HCT116 (cell line): ENCODE measurements at regions not wholly inside any gene's neighbourhood (a gene's known extent, or its start where the extent isn't known, plus 50 kb on each side); places are given as distances from the start of the nearest gene placed in this dataset.

Experiments
- ATAC-seq: fragments of 200-7000 bp; cut with Tn5 transposase; 2 replicates; pipeline ENCODE4 v1.9.1; 2020; ENCODE audit warnings: mild to moderate bottlenecking, moderate library complexity
- BruUV-seq: library from RNA; stranded (reverse); fragments of 400-500 nt; replicated peaks from 2 replicates; lab custom pipeline; 2021; lab: Mats Ljungman, UMichigan
- CTCF ChIA-PET: fragments of 300-600 bp; sonication (Branson Sonifier 250); formaldehyde crosslinking; loops from one replicate; lab custom pipeline; 2021; ENCODE audit warnings: antibody characterized with exemption; lab: Charles Lee
- POLR2A ChIA-PET: fragments of 300-600, 350-600 bp; sonication (Branson Sonifier 250); formaldehyde crosslinking; loops from one replicate; lab custom pipeline; 2021; ENCODE audit warnings: antibody characterized with exemption; lab: Charles Lee
- RAD21 ChIA-PET, 2 experiments: fragments of 300-600 bp; sonication (Branson Sonifier 250); formaldehyde crosslinking; loops; one replicate each; lab custom pipeline; 2023; ENCODE audit warnings: low total read pairs in 2 of 2; ENCODE audit not compliant: uncharacterized antibody in 2 of 2, unreplicated experiment in 2 of 2, low non-redundant PET in 1 of 2; lab: Charles Lee
- DNase-seq: peaks from one replicate; pipeline ENCODE4 v3.0.0-alpha.2; 2010; ENCODE audit warnings: low read depth, low spot score
- H2AFZ ChIP-seq: fragments of 200-600 bp; shearing (Covaris generic), sonication (generic); 2 replicates; pipeline ENCODE4 v1.6.1; 2017; ENCODE audit warnings: low read depth, mixed run types, mixed read lengths, antibody characterized with exemption, low read length; ENCODE audit not compliant: poor library complexity, severe bottlenecking
- H3K27ac ChIP-seq: 2 replicates; pipeline ENCODE4 v1.5.1; 2012; ENCODE audit warnings: low read depth, low read length
- H3K27me3 ChIP-seq: fragments of 200-600 bp; sonication (generic); 2 replicates; pipeline ENCODE4 v1.6.1; 2016; ENCODE audit warnings: mixed run types, low read length, mixed read lengths; ENCODE audit not compliant: insufficient read depth
- H3K36me3 ChIP-seq, 2 experiments: fragments of 200-500 bp in 1 of 2; fragments of 200-600 bp in 1 of 2; sonication (Bioruptor generic) in 1 of 2; sonication (generic) in 1 of 2; 2 replicates each; pipeline versions ENCODE4 v1.5.1 to v1.6.1; 2014 to 2016; ENCODE audit warnings: low read length in 2 of 2, inconsistent platforms in 1 of 2, mixed read lengths in 1 of 2, mixed run types in 1 of 2; ENCODE audit not compliant: insufficient read depth in 2 of 2, control insufficient read depth in 1 of 2
- H3K4me1 ChIP-seq, 2 experiments: fragments of 200-600 bp in 1 of 2; sonication (generic) in 1 of 2; 2 replicates each; pipeline versions ENCODE4 v1.5.1 to v1.6.1; 2012 to 2017; ENCODE audit warnings: low read length in 2 of 2, inconsistent platforms in 1 of 2, mild to moderate bottlenecking in 1 of 2, mixed read lengths in 1 of 2, mixed run types in 1 of 2, moderate library complexity in 1 of 2; ENCODE audit not compliant: insufficient read depth in 2 of 2, control insufficient read depth in 1 of 2
- H3K4me2 ChIP-seq: fragments of 200-600 bp; sonication (generic); 2 replicates; pipeline ENCODE4 v1.6.1; 2017; ENCODE audit warnings: mixed run types, low read length, mixed read lengths
- H3K4me3 ChIP-seq, 2 experiments: fragments of 200-600 bp in 1 of 2; sonication (generic) in 1 of 2; replicated peaks in 1 of 2; 2 replicates each; pipeline ENCODE4 v1.5.1; 2011 to 2016; ENCODE audit warnings: low read length in 2 of 2, control low read depth in 1 of 2, low read depth in 1 of 2, mild to moderate bottlenecking in 1 of 2, mixed read lengths in 1 of 2, mixed run types in 1 of 2
- H3K79me2 ChIP-seq: fragments of 200-600 bp; sonication (generic); 2 replicates; pipeline ENCODE4 v1.6.1; 2017; ENCODE audit warnings: mild to moderate bottlenecking, mixed run types, low read length, moderate library complexity, mixed read lengths; ENCODE audit not compliant: insufficient read depth
- H3K9ac ChIP-seq: fragments of 200-600 bp; sonication (generic); 2 replicates; pipeline ENCODE4 v1.6.1; 2016; ENCODE audit warnings: low read length, mixed read lengths
- H3K9me2 ChIP-seq: fragments of 200-600 bp; sonication (generic), shearing (Covaris generic); 2 replicates; pipeline ENCODE4 v1.6.1; 2017; ENCODE audit warnings: mixed run types, mild to moderate bottlenecking, moderate library complexity; ENCODE audit not compliant: insufficient read depth
- H3K9me3 ChIP-seq, 2 experiments: fragments of 200-500 bp in 1 of 2; fragments of 200-600 bp in 1 of 2; sonication (Bioruptor generic) in 1 of 2; sonication (generic) in 1 of 2; 2 replicates each; pipeline ENCODE4 v1.6.1; 2014 to 2017; ENCODE audit warnings: low read length in 2 of 2, mixed read lengths in 2 of 2, inconsistent platforms in 1 of 2, low read depth in 1 of 2, mild to moderate bottlenecking in 1 of 2, mixed run types in 1 of 2, moderate library complexity in 1 of 2; ENCODE audit not compliant: control insufficient read depth in 1 of 2, insufficient read depth in 1 of 2
- H4K20me1 ChIP-seq: fragments of 200-600 bp; sonication (generic), shearing (Covaris generic); 2 replicates; pipeline ENCODE4 v1.6.1; 2017; ENCODE audit warnings: mixed run types, mild to moderate bottlenecking, moderate library complexity; ENCODE audit not compliant: insufficient read depth
- ATF3 ChIP-seq: IDR thresholded peaks from 2 replicates; pipeline ENCODE4 v1.6.1; 2012
- CBX3 ChIP-seq: IDR thresholded peaks from 2 replicates; pipeline ENCODE4 v1.6.1; 2012; ENCODE audit warnings: low read depth
- EGR1 ChIP-seq: IDR thresholded peaks from 2 replicates; pipeline ENCODE4 v1.6.1; 2012; ENCODE audit warnings: low read depth
- ELF1 ChIP-seq: IDR thresholded peaks from 2 replicates; pipeline ENCODE4 v1.6.1; 2012; ENCODE audit warnings: low read depth, borderline replicate concordance
- EZH2 ChIP-seq: fragments of 200-600 bp; sonication (generic); IDR thresholded peaks from 2 replicates; pipeline ENCODE4 v1.6.1; 2017; ENCODE audit warnings: antibody characterized with exemption, mixed run types
- EZH2phosphoT487 ChIP-seq: fragments of 200-600 bp; IDR thresholded peaks from 2 replicates; pipeline ENCODE4 v1.6.1; 2018; ENCODE audit warnings: antibody characterized with exemption, borderline replicate concordance
- FOSL1 ChIP-seq: IDR thresholded peaks from 2 replicates; pipeline ENCODE4 v1.6.1; 2012; ENCODE audit warnings: low read depth
- JUND ChIP-seq: IDR thresholded peaks from 2 replicates; pipeline ENCODE4 v1.6.1; 2012
- POLR2A ChIP-seq: IDR thresholded peaks from 2 replicates; pipeline ENCODE4 v1.7.0; 2011; ENCODE audit warnings: borderline replicate concordance; ENCODE audit not compliant: insufficient read depth, insufficient read length; ENCODE audit errors: extremely low read depth
- POLR2AphosphoS5 ChIP-seq: IDR thresholded peaks from 2 replicates; pipeline ENCODE4 v1.6.1; 2011; ENCODE audit warnings: mild to moderate bottlenecking, low read depth, low read length, moderate library complexity
- RAD21 ChIP-seq: IDR thresholded peaks from 2 replicates; pipeline ENCODE4 v1.6.1; 2012; ENCODE audit warnings: low read depth, mild to moderate bottlenecking
- REST ChIP-seq: IDR thresholded peaks from 2 replicates; pipeline ENCODE4 v1.6.1; 2012; ENCODE audit warnings: low read depth
- SIN3A ChIP-seq: IDR thresholded peaks from 2 replicates; pipeline ENCODE4 v1.6.1; 2012; ENCODE audit warnings: low read depth
- SP1 ChIP-seq: IDR thresholded peaks from 2 replicates; pipeline ENCODE4 v1.6.1; 2012; ENCODE audit warnings: low read depth
- YY1 ChIP-seq: IDR thresholded peaks from 2 replicates; pipeline ENCODE4 v1.6.1; 2011; ENCODE audit warnings: low read length, low read depth, moderate library complexity, mild to moderate bottlenecking; ENCODE audit not compliant: insufficient replicate concordance; ENCODE audit errors: extremely low read depth
- ZBTB33 ChIP-seq: IDR thresholded peaks from 2 replicates; pipeline ENCODE4 v1.6.1; 2011; ENCODE audit warnings: mild to moderate bottlenecking, low read length, moderate library complexity; ENCODE audit not compliant: insufficient replicate concordance; ENCODE audit errors: extremely low read depth
- ZNF274 ChIP-seq: fragments of 200-500 bp; sonication (Bioruptor generic); IDR thresholded peaks from 2 replicates; pipeline ENCODE4 v1.6.1; 2014; ENCODE audit warnings: mild to moderate bottlenecking, low read depth, low read length, inconsistent platforms
- intact Hi-C: fragments of 100-400 bp; cut with micrococcal nuclease; formaldehyde crosslinking; loops from 2 replicates; pipeline ENCODE4 v1.10.0; 2022
- TF ChIP-seq, protein P1 (sequence below): IDR thresholded peaks from 2 replicates; pipeline ENCODE4 v1.6.1; 2012

- ChIA-PET CTCF (no interaction called here), RAD21 (no interaction called here), POLR2A (no interaction called here)
- TF ChIP-seq ZBTB33 (no peak), EZH2 (no peak), ZNF274 (no peak), JUND (no peak), FOSL1 (no peak), CBX3 (no peak), YY1 (no peak), EGR1 (no peak), ATF3 (no peak), POLR2AphosphoS5 (no peak), EZH2phosphoT487 (no peak), RAD21 (no peak), REST (no peak), SIN3A (no peak), ELF1 (no peak), SP1 (no peak), POLR2A (no peak)
- TF ChIP-seq, protein P1, sequence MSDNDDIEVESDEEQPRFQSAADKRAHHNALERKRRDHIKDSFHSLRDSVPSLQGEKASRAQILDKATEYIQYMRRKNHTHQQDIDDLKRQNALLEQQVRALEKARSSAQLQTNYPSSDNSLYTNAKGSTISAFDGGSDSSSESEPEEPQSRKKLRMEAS: no peak
- peaks cover 0 to 7% of the 10 kb centered on the region in 2 experiments; a peak in 1 of 4 replicates for H3K4me1 ChIP-seq
- H2AFZ ChIP-seq: no peak overlapping the region
- H4K20me1 ChIP-seq: no peaks in the 10 kb centered on the region
- H3K27ac ChIP-seq: no peak overlapping the region
- H3K9me2 ChIP-seq: 0 out of 2 replicates have a peak, but pooled peaks cover 2% of the 10 kb centered on the region
- no TSS peak for BruUV-seq
- H3K36me3 ChIP-seq: no peaks in the 10 kb centered on the region
- no peak overlapping the region for H3K9ac ChIP-seq
- H3K27me3 ChIP-seq: peaks cover 13% of the 10 kb centered on the region; the same call in 1 of the 2 replicates
- DNase-seq (no peak), ATAC-seq (no peak)
- H3K79me2 ChIP-seq: no peaks in the 10 kb centered on the region
- H3K4me3 ChIP-seq: no peak overlapping the region
- no peak overlapping the region for H3K4me2 ChIP-seq
- no peaks in the 10 kb centered on the region for H3K9me3 ChIP-seq
- intact Hi-C loops: no loop called here
Measured at GRCh38 chr7:31411416-31411815, 70.9 kb upstream of the NEUROD6 start.
